ENCODE measurements at regions not wholly inside any gene's neighbourhood (a gene's known extent, or its start where the extent isn't known, plus 50 kb on each side); places are given as distances from the start of the nearest gene placed in this dataset.
"Not testable (repeated sequence)": the region's sequence is repeated elsewhere in the genome, so short reads cannot be mapped to it uniquely, and the experiment has no call there.

DNA sequence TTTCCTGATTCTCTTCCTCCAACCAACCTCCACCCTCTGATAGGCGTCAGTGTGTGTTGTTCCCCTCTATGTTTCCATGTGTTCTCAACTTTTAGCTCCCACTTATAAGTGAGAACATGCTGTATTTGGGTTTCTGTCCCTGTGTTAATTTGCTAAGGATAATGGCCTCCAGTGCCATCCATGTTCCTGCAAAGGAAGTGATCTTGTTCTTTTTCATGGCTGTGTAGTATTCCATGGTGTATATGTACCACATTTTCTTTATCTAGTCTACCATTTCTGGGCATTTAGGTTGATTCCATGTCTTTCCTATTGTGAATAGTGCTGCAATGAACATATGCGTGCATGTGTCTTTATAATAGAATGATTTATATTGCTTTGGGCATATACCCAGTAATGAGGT is 107.1 kb upstream of the CPHXL start:
- not testable (repeated sequence) for H3K4me1 ChIP-seq (ENCODE audit: control insufficient read depth in 3 of 3, insufficient read depth in 3 of 3, low read length in 3 of 3); H3K4me3 ChIP-seq (ENCODE audit: low read length in 3 of 3); H3K9me3 ChIP-seq (ENCODE audit: control insufficient read depth in 3 of 3, low read length in 3 of 3); H3K27ac ChIP-seq (ENCODE audit: low read depth, low read length); H3K27me3 ChIP-seq (ENCODE audit: control insufficient read depth in 3 of 3, insufficient read depth in 3 of 3, low read length in 3 of 3); H3K36me3 ChIP-seq (ENCODE audit: control insufficient read depth in 3 of 3, insufficient read depth in 3 of 3, low read length in 3 of 3); H3K9ac ChIP-seq (ENCODE audit: low read depth in 1 of 3, low read length in 3 of 3)

GRCh38 chr16:75836347-75837010 is 110.2 kb upstream of the CPHXL start:
- no peak overlapping the region for H3K9ac ChIP-seq (ENCODE audit: low read depth in 1 of 3, low read length in 3 of 3)
- H3K4me1 ChIP-seq (ENCODE audit: control insufficient read depth in 3 of 3, insufficient read depth in 3 of 3, low read length in 3 of 3) = no peaks in the 10 kb centered on the region
- no peak overlapping the region for H3K27ac ChIP-seq (ENCODE audit: low read depth, low read length)
- H3K9me3 ChIP-seq (ENCODE audit: control insufficient read depth in 3 of 3, low read length in 3 of 3) = no peaks in the 10 kb centered on the region
- no peak overlapping the region for H3K4me3 ChIP-seq (ENCODE audit: low read length in 3 of 3)
- peaks cover 0 to 2% (median 0%) of the 10 kb centered on the region in 3 donors for H3K27me3 ChIP-seq (ENCODE audit: control insufficient read depth in 3 of 3, insufficient read depth in 3 of 3, low read length in 3 of 3)
- H3K36me3 ChIP-seq (ENCODE audit: control insufficient read depth in 3 of 3, insufficient read depth in 3 of 3, low read length in 3 of 3) = no peaks in the 10 kb centered on the region

GRCh38 chr16:75837264-75837663 is 111.0 kb upstream of the CPHXL start:
- Histone ChIP-seq H3K9ac (ENCODE audit: low read depth in 1 of 3, low read length in 3 of 3) (no peak overlapping the region), H3K4me3 (ENCODE audit: low read length in 3 of 3) (no peak overlapping the region), H3K27ac (ENCODE audit: low read depth, low read length) (no peak overlapping the region)

GRCh38 chr16:75837681-75838080 is 111.4 kb upstream of the CPHXL start:
- H3K9ac ChIP-seq (ENCODE audit: low read depth in 1 of 3, low read length in 3 of 3) = no peak overlapping the region
- H3K36me3 ChIP-seq (ENCODE audit: control insufficient read depth in 3 of 3, insufficient read depth in 3 of 3, low read length in 3 of 3) = no peaks in the 10 kb centered on the region
- no peaks in the 10 kb centered on the region for H3K4me1 ChIP-seq (ENCODE audit: control insufficient read depth in 3 of 3, insufficient read depth in 3 of 3, low read length in 3 of 3)
- H3K9me3 ChIP-seq (ENCODE audit: control insufficient read depth in 3 of 3, low read length in 3 of 3) = no peaks in the 10 kb centered on the region
- H3K4me3 ChIP-seq (ENCODE audit: low read length in 3 of 3) = no peak overlapping the region
- no peak overlapping the region for H3K27ac ChIP-seq (ENCODE audit: low read depth, low read length)
- H3K27me3 ChIP-seq (ENCODE audit: control insufficient read depth in 3 of 3, insufficient read depth in 3 of 3, low read length in 3 of 3) = peaks cover 0 to 2% (median 0%) of the 10 kb centered on the region in 3 donors

More at GRCh38 chr16:75837264-75837663, 111.0 kb upstream of the CPHXL start:
- Histone ChIP-seq H3K9me3 (ENCODE audit: control insufficient read depth in 3 of 3, low read length in 3 of 3) (no peaks in the 10 kb centered on the region), H3K4me1 (ENCODE audit: control insufficient read depth in 3 of 3, insufficient read depth in 3 of 3, low read length in 3 of 3) (no peaks in the 10 kb centered on the region), H3K27me3 (ENCODE audit: control insufficient read depth in 3 of 3, insufficient read depth in 3 of 3, low read length in 3 of 3) (peaks cover 0 to 2% (median 0%) of the 10 kb centered on the region in 3 donors), H3K36me3 (ENCODE audit: control insufficient read depth in 3 of 3, insufficient read depth in 3 of 3, low read length in 3 of 3) (no peaks in the 10 kb centered on the region)

- no peak overlapping the region for H3K27ac ChIP-seq (ENCODE audit: low read depth, low read length)
These were observed 115.2 kb upstream of the CPHXL start for GRCh38 chr16:75841517-75841916.

GRCh38 chr16:75847172-75847571 is 120.9 kb upstream of the CPHXL start:
- no peaks in the 10 kb centered on the region for H3K9me3 ChIP-seq (ENCODE audit: control insufficient read depth in 3 of 3, low read length in 3 of 3)
- H3K4me1 ChIP-seq (ENCODE audit: control insufficient read depth in 3 of 3, insufficient read depth in 3 of 3, low read length in 3 of 3) = no peaks in the 10 kb centered on the region
- H3K36me3 ChIP-seq (ENCODE audit: control insufficient read depth in 3 of 3, insufficient read depth in 3 of 3, low read length in 3 of 3) = no peaks in the 10 kb centered on the region
- no peak overlapping the region for H3K27ac ChIP-seq (ENCODE audit: low read depth, low read length)
- H3K4me3 ChIP-seq (ENCODE audit: low read length in 3 of 3) = no peak overlapping the region
- H3K9ac ChIP-seq (ENCODE audit: low read depth in 1 of 3, low read length in 3 of 3) = no peak overlapping the region
- no peaks in the 10 kb centered on the region for H3K27me3 ChIP-seq (ENCODE audit: control insufficient read depth in 3 of 3, insufficient read depth in 3 of 3, low read length in 3 of 3)

More at GRCh38 chr16:75841517-75841916, 115.2 kb upstream of the CPHXL start:
- Histone ChIP-seq H3K9ac (ENCODE audit: low read depth in 1 of 3, low read length in 3 of 3) (no peak overlapping the region), H3K4me1 (ENCODE audit: control insufficient read depth in 3 of 3, insufficient read depth in 3 of 3, low read length in 3 of 3) (no peaks in the 10 kb centered on the region), H3K4me3 (ENCODE audit: low read length in 3 of 3) (no peak overlapping the region), H3K9me3 (ENCODE audit: control insufficient read depth in 3 of 3, low read length in 3 of 3) (no peaks in the 10 kb centered on the region), H3K36me3 (ENCODE audit: control insufficient read depth in 3 of 3, insufficient read depth in 3 of 3, low read length in 3 of 3) (no peaks in the 10 kb centered on the region), H3K27me3 (ENCODE audit: control insufficient read depth in 3 of 3, insufficient read depth in 3 of 3, low read length in 3 of 3) (no peaks in the 10 kb centered on the region)

GRCh38 chr16:75854152-75854551 is 127.9 kb upstream of the CPHXL start:
- Histone ChIP-seq H3K4me3 (ENCODE audit: low read length in 3 of 3) (no peak overlapping the region), H3K27ac (ENCODE audit: low read depth, low read length) (no peak overlapping the region), H3K9me3 (ENCODE audit: control insufficient read depth in 3 of 3, low read length in 3 of 3) (no peaks in the 10 kb centered on the region), H3K36me3 (ENCODE audit: control insufficient read depth in 3 of 3, insufficient read depth in 3 of 3, low read length in 3 of 3) (no peaks in the 10 kb centered on the region), H3K27me3 (ENCODE audit: control insufficient read depth in 3 of 3, insufficient read depth in 3 of 3, low read length in 3 of 3) (no peaks in the 10 kb centered on the region), H3K9ac (ENCODE audit: low read depth in 1 of 3, low read length in 3 of 3) (no peak overlapping the region), H3K4me1 (ENCODE audit: control insufficient read depth in 3 of 3, insufficient read depth in 3 of 3, low read length in 3 of 3) (no peaks in the 10 kb centered on the region)

DNA sequence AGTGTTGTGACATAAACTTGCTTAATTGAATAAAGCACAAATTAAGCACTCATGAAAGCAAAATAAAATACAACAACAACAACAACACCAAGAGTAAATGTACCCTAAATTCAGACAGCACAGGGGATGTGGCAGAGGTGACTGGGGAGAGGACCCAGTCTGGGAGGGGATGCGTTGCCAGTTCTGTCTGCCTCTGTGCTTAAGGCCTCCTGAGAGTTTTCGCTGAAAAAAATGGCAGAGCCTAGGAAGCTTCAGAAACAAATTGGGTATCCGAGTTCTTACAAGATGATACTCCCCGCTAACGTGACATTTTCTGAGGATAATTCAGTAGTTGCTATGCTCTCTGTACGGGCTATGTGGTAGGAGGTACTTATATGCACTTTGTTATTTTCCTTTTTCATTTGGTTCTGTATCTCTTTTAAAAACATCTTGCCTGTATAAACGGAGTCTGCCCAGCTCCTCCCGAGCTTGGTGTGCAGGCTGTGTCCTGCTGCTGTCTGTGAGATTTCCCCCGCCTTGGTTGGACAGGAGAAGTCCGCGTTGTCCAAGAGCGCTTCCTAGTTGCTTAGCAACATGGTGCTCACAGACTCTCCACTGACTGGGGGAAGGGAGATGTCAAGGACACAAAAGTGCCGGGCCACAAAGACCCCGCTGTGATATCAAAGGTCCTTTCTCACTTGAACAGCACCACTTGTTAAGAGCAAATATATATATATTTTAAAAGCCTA is 134.2 kb upstream of the CPHXL start:
- Histone ChIP-seq H3K9ac (ENCODE audit: low read depth in 1 of 3, low read length in 3 of 3) (no peak overlapping the region), H3K4me1 (ENCODE audit: control insufficient read depth in 3 of 3, insufficient read depth in 3 of 3, low read length in 3 of 3) (no peaks in the 10 kb centered on the region), H3K27ac (ENCODE audit: low read depth, low read length) (no peak overlapping the region), H3K36me3 (ENCODE audit: control insufficient read depth in 3 of 3, insufficient read depth in 3 of 3, low read length in 3 of 3) (no peaks in the 10 kb centered on the region), H3K9me3 (ENCODE audit: control insufficient read depth in 3 of 3, low read length in 3 of 3) (no peaks in the 10 kb centered on the region), H3K27me3 (ENCODE audit: control insufficient read depth in 3 of 3, insufficient read depth in 3 of 3, low read length in 3 of 3) (no peaks in the 10 kb centered on the region), H3K4me3 (ENCODE audit: low read length in 3 of 3) (no peak overlapping the region)

GRCh38 chr16:75861311-75862097 is 135.2 kb upstream of the CPHXL start:
- Histone ChIP-seq H3K36me3 (ENCODE audit: control insufficient read depth in 3 of 3, insufficient read depth in 3 of 3, low read length in 3 of 3) (no peaks in the 10 kb centered on the region), H3K9me3 (ENCODE audit: control insufficient read depth in 3 of 3, low read length in 3 of 3) (no peaks in the 10 kb centered on the region), H3K4me1 (ENCODE audit: control insufficient read depth in 3 of 3, insufficient read depth in 3 of 3, low read length in 3 of 3) (no peaks in the 10 kb centered on the region), H3K27ac (ENCODE audit: low read depth, low read length) (no peak overlapping the region), H3K9ac (ENCODE audit: low read depth in 1 of 3, low read length in 3 of 3) (no peak overlapping the region), H3K4me3 (ENCODE audit: low read length in 3 of 3) (no peak overlapping the region), H3K27me3 (ENCODE audit: control insufficient read depth in 3 of 3, insufficient read depth in 3 of 3, low read length in 3 of 3) (no peaks in the 10 kb centered on the region)

DNA sequence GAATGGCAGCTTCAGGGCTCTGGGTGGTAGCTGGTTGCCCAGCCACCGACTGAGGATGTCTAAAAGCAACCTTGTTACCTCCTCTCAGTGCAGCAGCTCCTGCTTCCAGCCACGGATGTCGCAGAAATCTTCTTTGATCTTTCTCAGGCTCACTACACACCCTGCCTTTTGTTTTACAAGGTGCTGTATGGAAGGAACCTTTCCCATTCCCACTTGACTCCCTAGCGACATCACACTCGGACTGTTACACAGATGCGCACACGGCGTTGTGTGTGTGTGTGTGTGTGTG is 135.8 kb upstream of the CPHXL start:
- Histone ChIP-seq H3K9ac (ENCODE audit: low read depth in 1 of 3, low read length in 3 of 3) (no peak overlapping the region), H3K9me3 (ENCODE audit: control insufficient read depth in 3 of 3, low read length in 3 of 3) (no peaks in the 10 kb centered on the region), H3K27ac (ENCODE audit: low read depth, low read length) (no peak overlapping the region)

More for the DNA sequence above, 135.8 kb upstream of the CPHXL start:
- Histone ChIP-seq H3K4me3 (ENCODE audit: low read length in 3 of 3) (no peak overlapping the region), H3K36me3 (ENCODE audit: control insufficient read depth in 3 of 3, insufficient read depth in 3 of 3, low read length in 3 of 3) (no peaks in the 10 kb centered on the region), H3K27me3 (ENCODE audit: control insufficient read depth in 3 of 3, insufficient read depth in 3 of 3, low read length in 3 of 3) (no peaks in the 10 kb centered on the region), H3K4me1 (ENCODE audit: control insufficient read depth in 3 of 3, insufficient read depth in 3 of 3, low read length in 3 of 3) (no peaks in the 10 kb centered on the region)

All from skeletal muscle tissue (tissue), 3 donors.